ENCODE measurements at regions not wholly inside any gene's neighbourhood (a gene's known extent, or its start where the extent isn't known, plus 50 kb on each side); places are given as distances from the start of the nearest gene placed in this dataset.

- WGBS (ENCODE audit: insufficient coverage), result no CpG with 5 or more reads among the region's 1 CpG
- DNase-seq, result no peak
- peaks cover 6% of the 10 kb centered on the region for H3K4me1 Mint-ChIP-seq
- Histone ChIP-seq H3K36me3 (replicated peaks in 1 of 2; ENCODE audit: control insufficient read depth in 1 of 2, insufficient read depth in 2 of 2, low read length in 2 of 2) (no peaks in the 10 kb centered on the region), H3K4me3 (replicated peaks in 1 of 3; ENCODE audit: low read depth in 2 of 3, low read length in 3 of 3) (no peak overlapping the region), H3K4me2 (replicated peaks; ENCODE audit: extremely low read depth, low read length, poor library complexity, severe bottlenecking) (no peak overlapping the region), H3K9me3 (replicated peaks in 1 of 2; ENCODE audit: control insufficient read depth in 1 of 2, insufficient read depth in 1 of 2, low read length in 2 of 2) (no peaks in the 10 kb centered on the region), H3K27me3 (ENCODE audit: control insufficient read depth in 2 of 2, insufficient read depth in 2 of 2, low read length in 2 of 2) (peaks cover 0 to 53% of the 10 kb centered on the region in 2 donors), H3K27ac (ENCODE audit: low read depth in 1 of 2, low read length in 2 of 2) (no peak overlapping the region), H3K9ac (ENCODE audit: insufficient read depth, low read length, poor library complexity, severe bottlenecking) (no peak overlapping the region), H4K20me1 (ENCODE audit: insufficient read depth, low read length) (no peaks in the 10 kb centered on the region), H2AFZ (ENCODE audit: insufficient read depth, low read depth, low read length, poor library complexity, severe bottlenecking) (no peak overlapping the region), H3K79me2 (ENCODE audit: insufficient read depth, low read length) (no peaks in the 10 kb centered on the region), H3K4me1 (ENCODE audit: control insufficient read depth in 1 of 2, insufficient read depth in 2 of 2, low read length in 2 of 2) (peaks cover 4 to 5% of the 10 kb centered on the region in 2 donors)
- no peak overlapping the region for H3K4me3 Mint-ChIP-seq
- H3K9me3 Mint-ChIP-seq, result peaks cover 0 to 6% (median 0%) of the 10 kb centered on the region in 7 donors
- H3K36me3 Mint-ChIP-seq, result no peaks in the 10 kb centered on the region
- H3K27ac Mint-ChIP-seq, result no peak overlapping the region
- intact Hi-C loops (cut with micrococcal nuclease), result no loop called here
- no peak for TF ChIP-seq CTCF (IDR thresholded peaks at IDR 0.05)
- peaks cover 1 to 43% (median 1%) of the 10 kb centered on the region in 3 donors for H3K27me3 Mint-ChIP-seq (ENCODE audit: low read depth in 3 of 3)
These were observed 508.7 kb upstream of the DIPK2B start for GRCh38 chrX:45709381-45709780.

GRCh38 chrX:45699158-45699557, 498.5 kb upstream of the DIPK2B start:
- Histone ChIP-seq H3K36me3 (replicated peaks in 1 of 2; ENCODE audit: control insufficient read depth in 1 of 2, insufficient read depth in 2 of 2, low read length in 2 of 2) (no peaks in the 10 kb centered on the region), H3K9ac (ENCODE audit: insufficient read depth, low read length, poor library complexity, severe bottlenecking) (no peak overlapping the region), H3K27me3 (ENCODE audit: control insufficient read depth in 2 of 2, insufficient read depth in 2 of 2, low read length in 2 of 2) (peaks cover 0 to 41% of the 10 kb centered on the region in 2 donors), H3K4me1 (ENCODE audit: control insufficient read depth in 1 of 2, insufficient read depth in 2 of 2, low read length in 2 of 2) (peaks cover 9 to 18% of the 10 kb centered on the region in 2 donors), H3K9me3 (replicated peaks in 1 of 2; ENCODE audit: control insufficient read depth in 1 of 2, insufficient read depth in 1 of 2, low read length in 2 of 2) (peaks cover 0 to 3% of the 10 kb centered on the region in 2 donors), H3K27ac (ENCODE audit: low read depth in 1 of 2, low read length in 2 of 2) (no peak overlapping the region), H3K4me2 (replicated peaks; ENCODE audit: extremely low read depth, low read length, poor library complexity, severe bottlenecking) (no peak overlapping the region), H3K4me3 (replicated peaks in 1 of 3; ENCODE audit: low read depth in 2 of 3, low read length in 3 of 3) (no peak overlapping the region), H2AFZ (ENCODE audit: insufficient read depth, low read depth, low read length, poor library complexity, severe bottlenecking) (no peak overlapping the region), H4K20me1 (ENCODE audit: insufficient read depth, low read length) (no peaks in the 10 kb centered on the region), H3K79me2 (ENCODE audit: insufficient read depth, low read length) (no peaks in the 10 kb centered on the region)
- Mint-ChIP-seq H3K4me3 (no peak overlapping the region), H3K36me3 (no peaks in the 10 kb centered on the region), H3K27ac (no peak overlapping the region), H3K27me3 (ENCODE audit: low read depth in 3 of 3) (peaks cover 0 to 37% (median 4%) of the 10 kb centered on the region in 3 donors), H3K4me1 (peaks cover 16% of the 10 kb centered on the region), H3K9me3 (peaks cover 0 to 14% (median 9%) of the 10 kb centered on the region in 7 donors)
- TF ChIP-seq CTCF (IDR thresholded peaks at IDR 0.05), result no peak
- intact Hi-C loops (cut with micrococcal nuclease), result no loop called here
- peak in 1 of 3 donors; percentile 40 for DNase-seq
- no CpG with 5 or more reads among the region's 3 CpGs for WGBS (ENCODE audit: insufficient coverage)
